Parathyroid adenoma (tissue), 2 donors: ENCODE measurements at regions not wholly inside any gene's neighbourhood (a gene's known extent, or its start where the extent isn't known, plus 50 kb on each side); places are given as distances from the start of the nearest gene placed in this dataset.

Source experiments
- H2AFZ ChIP-seq: fragments of 300-600 bp; sonication (generic); one replicate; pipeline ENCODE4 v1.7.0; 2017; ENCODE audit warnings: antibody characterized with exemption, mild to moderate bottlenecking
- H3K27ac ChIP-seq: fragments of 300-600 bp; sonication (generic); one replicate; pipeline ENCODE4 v1.7.0; 2017
- H3K27me3 ChIP-seq: fragments of 300-600 bp; sonication (generic); one replicate; pipeline ENCODE4 v1.7.0; 2017; ENCODE audit warnings: low read length; ENCODE audit not compliant: control insufficient read depth, insufficient read depth
- H3K36me3 ChIP-seq: fragments of 300-600 bp; sonication (generic); one replicate; pipeline ENCODE4 v1.7.0; 2017; ENCODE audit warnings: low read length; ENCODE audit not compliant: control insufficient read depth, insufficient read depth
- H3K4me1 ChIP-seq: fragments of 300-600 bp; sonication (generic); one replicate; pipeline ENCODE4 v1.7.0; 2017; ENCODE audit warnings: control low read depth
- H3K4me2 ChIP-seq: fragments of 300-600 bp; sonication (generic); one replicate; pipeline ENCODE4 v1.7.0; 2017; ENCODE audit warnings: low read length
- H3K4me3 ChIP-seq: fragments of 300-600 bp; sonication (generic); one replicate; pipeline ENCODE4 v1.7.0; 2017; ENCODE audit warnings: low read depth, low read length
- H3K79me2 ChIP-seq: fragments of 300-600 bp; sonication (generic); one replicate; pipeline ENCODE4 v1.7.0; 2017; ENCODE audit warnings: control low read depth
- H3K9ac ChIP-seq: fragments of 300-600 bp; sonication (generic); one replicate; pipeline ENCODE4 v1.7.0; 2017; ENCODE audit warnings: mild to moderate bottlenecking
- H3K9me3 ChIP-seq: fragments of 300-600 bp; sonication (generic); one replicate; pipeline ENCODE4 v1.7.0; 2017; ENCODE audit warnings: low read length; ENCODE audit not compliant: control insufficient read depth
- TF ChIP-seq, protein P1 (sequence below): fragments of 300-600 bp; sonication (generic); IDR thresholded peaks from one replicate; pipeline ENCODE4 v1.7.0; 2017; ENCODE audit warnings: antibody characterized with exemption, mild to moderate bottlenecking
- donor health status: primary hyperparathyroidism.

- Histone ChIP-seq H3K4me3 (no peak overlapping the region), H3K9ac (no peak overlapping the region), H3K4me1 (no peaks in the 10 kb centered on the region), H2AFZ (no peak overlapping the region), H3K4me2 (no peak overlapping the region), H3K36me3 (no peaks in the 10 kb centered on the region), H3K27ac (no peak overlapping the region), H3K27me3 (no peaks in the 10 kb centered on the region), H3K79me2 (no peaks in the 10 kb centered on the region), H3K9me3 (no peaks in the 10 kb centered on the region)
- TF ChIP-seq, protein P1, sequence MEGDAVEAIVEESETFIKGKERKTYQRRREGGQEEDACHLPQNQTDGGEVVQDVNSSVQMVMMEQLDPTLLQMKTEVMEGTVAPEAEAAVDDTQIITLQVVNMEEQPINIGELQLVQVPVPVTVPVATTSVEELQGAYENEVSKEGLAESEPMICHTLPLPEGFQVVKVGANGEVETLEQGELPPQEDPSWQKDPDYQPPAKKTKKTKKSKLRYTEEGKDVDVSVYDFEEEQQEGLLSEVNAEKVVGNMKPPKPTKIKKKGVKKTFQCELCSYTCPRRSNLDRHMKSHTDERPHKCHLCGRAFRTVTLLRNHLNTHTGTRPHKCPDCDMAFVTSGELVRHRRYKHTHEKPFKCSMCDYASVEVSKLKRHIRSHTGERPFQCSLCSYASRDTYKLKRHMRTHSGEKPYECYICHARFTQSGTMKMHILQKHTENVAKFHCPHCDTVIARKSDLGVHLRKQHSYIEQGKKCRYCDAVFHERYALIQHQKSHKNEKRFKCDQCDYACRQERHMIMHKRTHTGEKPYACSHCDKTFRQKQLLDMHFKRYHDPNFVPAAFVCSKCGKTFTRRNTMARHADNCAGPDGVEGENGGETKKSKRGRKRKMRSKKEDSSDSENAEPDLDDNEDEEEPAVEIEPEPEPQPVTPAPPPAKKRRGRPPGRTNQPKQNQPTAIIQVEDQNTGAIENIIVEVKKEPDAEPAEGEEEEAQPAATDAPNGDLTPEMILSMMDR: no peak
Measured at GRCh38 chr12:89991807-89992590, 283.4 kb upstream of the ATP2B1 start.

DNA sequence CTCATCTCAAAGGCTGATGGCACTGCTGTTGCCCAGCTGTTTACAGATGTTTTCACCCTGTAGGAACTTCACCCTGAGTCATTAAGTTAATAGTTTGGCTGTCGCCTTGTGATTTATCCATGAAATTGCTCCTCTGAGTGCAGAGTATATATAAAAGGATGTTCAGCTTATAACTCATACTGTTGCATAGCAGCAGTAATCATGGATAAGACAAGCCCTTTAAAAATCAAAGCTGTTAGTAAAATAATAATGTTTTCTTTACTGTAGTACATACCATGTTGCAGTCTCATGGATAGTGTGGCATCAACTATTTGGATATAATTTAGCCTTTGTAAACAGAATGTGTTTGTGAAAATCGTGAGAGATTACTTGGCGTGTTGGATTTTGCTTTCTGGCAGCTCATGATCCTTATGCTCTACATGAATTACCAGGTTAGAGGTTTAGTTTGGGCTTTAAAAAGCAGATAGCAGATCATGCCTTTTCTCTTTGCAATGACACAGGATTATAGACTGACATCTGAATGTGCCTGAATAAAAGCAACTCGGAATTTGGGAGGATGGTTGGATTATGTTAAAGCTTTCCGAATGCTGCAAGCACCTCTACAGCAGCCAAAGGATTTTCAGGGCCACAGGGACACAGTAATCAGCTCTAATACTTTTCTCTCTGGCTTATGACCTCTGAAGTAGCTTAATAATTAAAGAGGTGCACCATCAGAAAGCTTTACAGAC is 279.7 kb upstream of the ATP2B1 start:
- Histone ChIP-seq H3K9me3 (no peaks in the 10 kb centered on the region), H3K4me1 (no peaks in the 10 kb centered on the region), H3K36me3 (no peaks in the 10 kb centered on the region), H3K4me3 (no peak overlapping the region), H3K79me2 (no peaks in the 10 kb centered on the region), H3K9ac (no peak overlapping the region), H3K4me2 (no peak overlapping the region), H2AFZ (no peak overlapping the region), H3K27ac (no peak overlapping the region), H3K27me3 (no peaks in the 10 kb centered on the region)
- TF ChIP-seq, protein P1: no peak

DNA sequence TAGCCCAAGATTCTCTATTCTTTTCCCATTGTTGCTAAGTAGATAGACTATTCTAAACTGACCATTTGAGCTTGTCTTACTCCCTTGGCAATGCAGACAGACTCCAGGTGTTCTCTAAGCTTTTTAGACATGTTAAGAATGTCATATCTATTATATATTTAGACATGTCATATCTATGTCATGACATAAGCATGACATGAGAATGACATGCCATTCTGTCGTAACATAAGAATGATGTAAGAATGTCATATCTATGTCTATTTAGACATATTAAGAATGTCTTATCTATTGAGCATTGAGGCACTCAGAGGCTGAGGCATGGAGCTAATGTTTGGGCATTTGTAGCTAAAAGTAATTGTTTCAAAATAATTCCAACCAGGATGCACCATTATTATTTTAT is 277.3 kb upstream of the ATP2B1 start:
- Histone ChIP-seq H3K4me1 (no peaks in the 10 kb centered on the region), H3K9me3 (no peaks in the 10 kb centered on the region), H2AFZ (no peak overlapping the region), H3K79me2 (no peaks in the 10 kb centered on the region), H3K27ac (no peak overlapping the region), H3K36me3 (no peaks in the 10 kb centered on the region), H3K4me2 (no peak overlapping the region), H3K27me3 (no peaks in the 10 kb centered on the region), H3K4me3 (no peak overlapping the region), H3K9ac (no peak overlapping the region)
- TF ChIP-seq, protein P1: no peak

DNA sequence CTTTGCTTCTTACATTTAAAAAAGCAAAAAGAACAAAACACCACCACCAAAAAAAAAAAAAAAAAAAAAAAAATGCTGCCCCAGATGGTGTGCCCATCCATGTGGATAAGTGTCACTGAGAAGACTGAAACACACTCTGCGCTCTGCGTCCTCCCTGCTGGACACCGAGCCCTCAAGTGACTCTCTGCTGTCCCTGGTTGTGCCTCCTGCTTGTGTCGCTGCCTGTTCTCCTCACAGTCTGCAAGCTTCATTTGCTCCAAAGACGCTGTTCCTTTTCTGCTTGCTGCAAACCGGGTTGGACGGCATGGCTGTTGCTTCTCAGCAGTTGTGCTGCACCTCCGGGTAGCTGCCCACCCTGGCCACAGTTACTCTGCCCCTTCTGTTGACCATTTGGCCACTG is 276.2 kb upstream of the ATP2B1 start:
- no peak overlapping the region for H3K9ac ChIP-seq
- no peaks in the 10 kb centered on the region for H3K4me1 ChIP-seq
- no peaks in the 10 kb centered on the region for H3K79me2 ChIP-seq
- no peaks in the 10 kb centered on the region for H3K36me3 ChIP-seq
- no peak overlapping the region for H3K27ac ChIP-seq
- no peak overlapping the region for H3K4me3 ChIP-seq
- no peak overlapping the region for H3K4me2 ChIP-seq
- H2AFZ ChIP-seq: no peak overlapping the region
- TF ChIP-seq, protein P1: no peak
- H3K27me3 ChIP-seq: no peaks in the 10 kb centered on the region
- H3K9me3 ChIP-seq: no peaks in the 10 kb centered on the region
